Sigmoid colon (tissue), 4 donors: ENCODE measurements at regions not wholly inside any gene's neighbourhood (a gene's known extent, or its start where the extent isn't known, plus 50 kb on each side); places are given as distances from the start of the nearest gene placed in this dataset.

Experiments
- POLR2AphosphoS5 ChIP-seq, 4 donors: sonication (generic); formaldehyde crosslinking; IDR thresholded peaks; one replicate each; pipeline ENCODE4 v1.6.1; 2017; ENCODE audit warnings: antibody characterized with exemption in 4 of 4
- TF ChIP-seq, protein P1 (sequence below), 4 experiments: fragments of 450-650 bp in 3 of 4; fragments of 200-600 bp in 1 of 4; IDR thresholded peaks; one replicate each; pipeline ENCODE4 v1.5.1; 2016 to 2019; ENCODE audit warnings: antibody characterized with exemption in 4 of 4, mild to moderate bottlenecking in 3 of 4, moderate library complexity in 2 of 4

DNA sequence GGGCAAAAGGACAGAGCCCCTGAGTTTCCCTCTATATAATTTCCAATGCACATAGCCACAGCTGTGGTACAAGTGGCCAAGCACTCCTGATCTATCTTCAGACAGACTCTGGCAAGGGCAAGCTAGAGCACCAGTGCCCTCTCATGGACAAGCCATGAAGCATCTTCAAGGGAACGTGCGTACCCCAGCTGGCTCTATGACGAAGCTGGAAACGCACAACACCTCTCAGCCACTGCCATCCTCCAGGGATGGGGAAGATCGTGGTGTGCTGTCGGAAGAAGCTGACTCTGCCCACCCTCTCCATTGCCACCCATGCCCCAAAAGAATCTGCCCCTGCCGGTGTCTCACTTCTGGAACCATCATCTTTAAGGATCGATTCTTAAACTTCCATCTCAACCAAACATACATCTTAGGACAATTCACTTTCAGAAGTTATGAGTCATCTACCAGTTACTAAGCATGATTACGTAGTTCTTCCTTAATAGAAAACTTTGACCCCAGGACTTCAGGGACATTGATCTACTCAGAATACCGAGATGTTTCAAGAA, 482.9 kb downstream of the AGTPBP1 start:
- TF ChIP-seq POLR2AphosphoS5 (IDR thresholded peaks at IDR 0.05): no peak
- TF ChIP-seq, protein P1, sequence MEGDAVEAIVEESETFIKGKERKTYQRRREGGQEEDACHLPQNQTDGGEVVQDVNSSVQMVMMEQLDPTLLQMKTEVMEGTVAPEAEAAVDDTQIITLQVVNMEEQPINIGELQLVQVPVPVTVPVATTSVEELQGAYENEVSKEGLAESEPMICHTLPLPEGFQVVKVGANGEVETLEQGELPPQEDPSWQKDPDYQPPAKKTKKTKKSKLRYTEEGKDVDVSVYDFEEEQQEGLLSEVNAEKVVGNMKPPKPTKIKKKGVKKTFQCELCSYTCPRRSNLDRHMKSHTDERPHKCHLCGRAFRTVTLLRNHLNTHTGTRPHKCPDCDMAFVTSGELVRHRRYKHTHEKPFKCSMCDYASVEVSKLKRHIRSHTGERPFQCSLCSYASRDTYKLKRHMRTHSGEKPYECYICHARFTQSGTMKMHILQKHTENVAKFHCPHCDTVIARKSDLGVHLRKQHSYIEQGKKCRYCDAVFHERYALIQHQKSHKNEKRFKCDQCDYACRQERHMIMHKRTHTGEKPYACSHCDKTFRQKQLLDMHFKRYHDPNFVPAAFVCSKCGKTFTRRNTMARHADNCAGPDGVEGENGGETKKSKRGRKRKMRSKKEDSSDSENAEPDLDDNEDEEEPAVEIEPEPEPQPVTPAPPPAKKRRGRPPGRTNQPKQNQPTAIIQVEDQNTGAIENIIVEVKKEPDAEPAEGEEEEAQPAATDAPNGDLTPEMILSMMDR (IDR thresholded peaks at IDR 0.05): peak in 1 of 4 experiments; percentile 29
